Calu3 (cell line): ENCODE measurements at regions not wholly inside any gene's neighbourhood (a gene's known extent, or its start where the extent isn't known, plus 50 kb on each side); places are given as distances from the start of the nearest gene placed in this dataset.
"Not testable (repeated sequence)": the region's sequence is repeated elsewhere in the genome, so short reads cannot be mapped to it uniquely, and the experiment has no call there.

Experiments
- BruUV-seq: library from RNA; stranded (reverse); fragments of 400-500 nt; replicated peaks from 2 replicates; lab custom pipeline; 2021; lab: Mats Ljungman, UMichigan
- CTCF ChIA-PET: fragments of 300-600 bp; sonication (Branson Sonifier 250); formaldehyde crosslinking; loops from one replicate; lab custom pipeline; 2022; ENCODE audit warnings: antibody characterized with exemption; lab: Charles Lee
- DNase-seq: peaks from one replicate; pipeline ENCODE4 v3.0.0; 2022
- H3K27ac Mint-ChIP-seq: one replicate; pipeline ENCODE4 v1.8.0; 2022; ENCODE audit warnings: mixed read lengths; ENCODE audit not compliant: unreplicated experiment
- H3K27me3 Mint-ChIP-seq: one replicate; pipeline ENCODE4 v1.8.0; 2022; ENCODE audit warnings: mixed read lengths; ENCODE audit not compliant: unreplicated experiment
- H3K36me3 Mint-ChIP-seq: one replicate; pipeline ENCODE4 v1.8.0; 2022; ENCODE audit warnings: mild to moderate bottlenecking, moderate library complexity, mixed read lengths; ENCODE audit not compliant: insufficient read depth, unreplicated experiment
- H3K4me1 Mint-ChIP-seq: one replicate; pipeline ENCODE4 v1.8.0; 2022; ENCODE audit warnings: mild to moderate bottlenecking, low read depth, mixed read lengths; ENCODE audit not compliant: unreplicated experiment
- H3K4me3 Mint-ChIP-seq: one replicate; pipeline ENCODE4 v1.8.0; 2022; ENCODE audit warnings: mild to moderate bottlenecking, low read depth, moderate library complexity, mixed read lengths; ENCODE audit not compliant: unreplicated experiment
- H3K9me3 Mint-ChIP-seq: one replicate; pipeline ENCODE4 v1.8.0; 2022; ENCODE audit warnings: low read depth, mixed read lengths; ENCODE audit not compliant: unreplicated experiment
- intact Hi-C: fragments of 100-400 bp; cut with micrococcal nuclease; formaldehyde crosslinking; loops from one replicate; pipeline ENCODE4 v1.10.0; 2022; ENCODE audit not compliant: unreplicated experiment
- TF ChIP-seq, protein P1 (sequence below): fragments of 200-600 bp; IDR thresholded peaks from one replicate; pipeline ENCODE4 v1.8.0; 2022; ENCODE audit warnings: antibody characterized with exemption; ENCODE audit not compliant: unreplicated experiment

DNA sequence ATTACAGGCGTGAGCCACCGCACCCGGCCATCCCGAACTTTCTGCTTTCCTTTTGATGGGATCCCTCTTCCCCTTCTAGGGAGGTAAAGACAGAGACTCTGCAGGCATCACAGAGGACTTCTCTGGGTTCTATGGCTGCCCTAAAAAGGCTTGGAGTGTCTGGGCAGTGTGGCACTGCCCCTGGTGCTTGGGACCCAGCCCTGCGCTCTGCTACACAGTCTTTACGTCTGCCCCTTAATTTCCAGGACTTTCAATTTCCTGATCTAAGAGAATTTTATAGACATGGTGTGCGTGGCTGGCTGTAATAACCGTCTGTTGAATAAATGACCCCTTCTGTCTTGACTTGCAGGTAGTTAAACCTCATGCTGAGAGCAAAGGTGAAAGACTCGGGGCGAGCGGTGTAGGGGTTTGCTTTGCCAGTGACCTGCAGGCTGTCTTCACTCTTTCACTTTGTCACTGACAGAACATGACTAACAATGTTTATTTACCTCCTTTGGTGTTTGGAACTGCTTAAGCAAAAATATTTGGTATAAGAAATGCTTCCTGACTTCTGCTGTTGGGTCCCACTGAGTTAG, 110.9 kb upstream of the MAP1LC3B2 start:
- intact Hi-C loops = no loop called here
- no peak for DNase-seq
- H3K4me1 Mint-ChIP-seq = no peaks in the 10 kb centered on the region
- CTCF ChIA-PET = no interaction called here
- TF ChIP-seq, protein P1, sequence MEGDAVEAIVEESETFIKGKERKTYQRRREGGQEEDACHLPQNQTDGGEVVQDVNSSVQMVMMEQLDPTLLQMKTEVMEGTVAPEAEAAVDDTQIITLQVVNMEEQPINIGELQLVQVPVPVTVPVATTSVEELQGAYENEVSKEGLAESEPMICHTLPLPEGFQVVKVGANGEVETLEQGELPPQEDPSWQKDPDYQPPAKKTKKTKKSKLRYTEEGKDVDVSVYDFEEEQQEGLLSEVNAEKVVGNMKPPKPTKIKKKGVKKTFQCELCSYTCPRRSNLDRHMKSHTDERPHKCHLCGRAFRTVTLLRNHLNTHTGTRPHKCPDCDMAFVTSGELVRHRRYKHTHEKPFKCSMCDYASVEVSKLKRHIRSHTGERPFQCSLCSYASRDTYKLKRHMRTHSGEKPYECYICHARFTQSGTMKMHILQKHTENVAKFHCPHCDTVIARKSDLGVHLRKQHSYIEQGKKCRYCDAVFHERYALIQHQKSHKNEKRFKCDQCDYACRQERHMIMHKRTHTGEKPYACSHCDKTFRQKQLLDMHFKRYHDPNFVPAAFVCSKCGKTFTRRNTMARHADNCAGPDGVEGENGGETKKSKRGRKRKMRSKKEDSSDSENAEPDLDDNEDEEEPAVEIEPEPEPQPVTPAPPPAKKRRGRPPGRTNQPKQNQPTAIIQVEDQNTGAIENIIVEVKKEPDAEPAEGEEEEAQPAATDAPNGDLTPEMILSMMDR = no peak
- no peaks in the 10 kb centered on the region for H3K36me3 Mint-ChIP-seq
- H3K27me3 Mint-ChIP-seq = peaks cover 15% of the 10 kb centered on the region
- no TSS peak for BruUV-seq
- no peak overlapping the region for H3K4me3 Mint-ChIP-seq
- H3K9me3 Mint-ChIP-seq = no peaks in the 10 kb centered on the region
- no peak overlapping the region for H3K27ac Mint-ChIP-seq

DNA sequence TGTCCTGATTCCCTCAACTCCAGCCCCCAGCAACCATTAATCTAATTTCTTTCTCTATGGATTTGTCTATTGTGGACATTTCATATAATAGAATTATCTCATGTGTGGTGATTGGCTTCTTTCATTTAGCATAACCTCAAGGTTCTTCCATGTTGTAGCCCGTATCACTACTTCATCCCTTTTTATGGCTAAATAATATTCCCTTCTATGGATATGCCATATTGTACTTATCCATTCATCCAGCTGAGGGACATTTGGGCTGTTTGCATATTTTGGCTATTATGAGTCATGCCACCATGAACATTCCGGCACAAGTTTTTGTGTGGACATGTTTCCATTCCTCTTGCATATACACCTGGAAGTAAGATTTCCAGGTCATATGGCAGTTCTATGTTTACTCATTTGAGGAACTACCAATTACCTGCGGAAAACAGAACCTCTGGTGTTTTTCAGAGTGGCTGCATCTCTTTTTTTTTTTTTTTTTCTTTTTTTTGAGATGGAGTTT, 108.7 kb upstream of the MAP1LC3B2 start:
- H3K4me1 Mint-ChIP-seq = peaks cover 10% of the 10 kb centered on the region

DNA sequence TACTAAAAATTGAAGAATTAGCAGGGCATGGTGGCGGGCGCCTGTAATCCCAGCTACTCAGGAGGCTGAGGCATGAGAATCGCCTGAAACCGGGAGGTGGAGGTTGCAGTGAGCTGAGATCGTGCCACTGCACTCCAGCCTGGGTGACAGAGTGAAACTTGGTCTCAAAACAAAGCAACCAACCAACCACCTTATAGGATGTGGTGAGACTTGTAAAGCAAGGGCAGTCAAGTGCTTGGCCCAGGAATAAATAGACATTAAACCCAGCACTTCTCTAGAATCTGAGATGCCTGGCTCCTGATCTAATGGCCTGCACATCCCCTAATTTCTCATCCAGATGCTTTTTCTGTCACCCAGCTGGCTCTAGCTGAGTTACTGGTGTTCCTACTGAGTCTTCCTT, 106.2 kb upstream of the MAP1LC3B2 start:
- H3K9me3 Mint-ChIP-seq, BruUV-seq, CTCF ChIA-PET, H3K36me3 Mint-ChIP-seq, H3K27ac Mint-ChIP-seq, DNase-seq, intact Hi-C loops, H3K4me3 Mint-ChIP-seq: not testable (repeated sequence)
- peaks cover 43% of the 10 kb centered on the region for H3K27me3 Mint-ChIP-seq
- peaks cover 21% of the 10 kb centered on the region for H3K4me1 Mint-ChIP-seq

More for the DNA sequence above, 108.7 kb upstream of the MAP1LC3B2 start:
- no peaks in the 10 kb centered on the region for H3K36me3 Mint-ChIP-seq
- H3K4me3 Mint-ChIP-seq = no peak overlapping the region
- H3K27me3 Mint-ChIP-seq = peaks cover 33% of the 10 kb centered on the region
- BruUV-seq = no TSS peak
- H3K27ac Mint-ChIP-seq = no peak overlapping the region
- TF ChIP-seq, protein P1 = no peak
- no peaks in the 10 kb centered on the region for H3K9me3 Mint-ChIP-seq
- CTCF ChIA-PET = no interaction called here
- intact Hi-C loops = no loop called here
- DNase-seq = no peak

DNA sequence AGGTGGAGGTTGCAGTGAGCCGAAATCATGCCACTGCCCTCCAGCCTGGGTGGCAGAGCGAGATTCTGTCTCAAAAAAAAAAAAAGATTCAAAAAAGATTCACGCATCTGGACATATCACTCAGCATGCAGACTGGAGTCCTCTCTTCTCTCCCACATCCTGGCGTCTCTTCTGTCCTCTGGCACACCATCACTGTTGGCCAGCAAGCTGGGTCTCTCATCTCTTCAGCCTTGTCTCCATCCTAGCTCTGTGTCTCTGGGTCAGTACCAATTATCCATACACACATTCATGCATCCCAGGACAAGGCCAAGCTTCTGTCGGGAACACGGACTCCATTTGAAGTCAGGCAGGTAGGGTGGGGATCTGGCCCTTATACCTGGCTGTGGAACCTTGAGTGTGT, 105.5 kb upstream of the MAP1LC3B2 start:
- H3K4me3 Mint-ChIP-seq = no peak overlapping the region
- H3K36me3 Mint-ChIP-seq = no peaks in the 10 kb centered on the region
- BruUV-seq = no TSS peak
- no peaks in the 10 kb centered on the region for H3K9me3 Mint-ChIP-seq
- peaks cover 21% of the 10 kb centered on the region for H3K4me1 Mint-ChIP-seq
- no peak overlapping the region for H3K27ac Mint-ChIP-seq
- CTCF ChIA-PET = interaction anchor here (0.7 kb wide), 1 partner anchor 581 kb away, joined by 3 read pairs; no protein-coding TSS in a partner anchor
- TF ChIP-seq, protein P1 = no peak
- H3K27me3 Mint-ChIP-seq = peaks cover 50% of the 10 kb centered on the region
- intact Hi-C loops = no loop called here
- DNase-seq = no peak

DNA sequence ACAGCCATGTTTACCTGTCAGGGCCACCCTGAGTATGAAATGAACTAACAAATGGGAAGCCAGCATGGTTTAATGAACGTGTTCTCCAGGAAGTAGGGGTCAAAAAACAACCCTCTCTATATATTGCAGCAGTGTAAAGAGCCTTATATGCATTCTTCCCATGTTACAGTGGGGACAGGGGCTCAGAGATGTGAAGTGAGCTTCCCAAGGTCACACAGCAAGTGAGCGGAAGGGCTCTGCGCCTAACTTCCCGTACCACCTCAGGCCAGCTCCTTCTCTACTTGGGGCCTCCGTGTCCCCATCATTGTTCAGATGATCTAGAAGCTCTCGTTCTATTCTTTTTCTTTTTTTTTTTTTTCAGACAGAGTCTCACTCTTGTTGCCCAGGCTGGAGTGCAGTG, 105.1 kb upstream of the MAP1LC3B2 start:
- intact Hi-C loops = no loop called here
- H3K9me3 Mint-ChIP-seq = no peaks in the 10 kb centered on the region
- H3K4me3 Mint-ChIP-seq = no peak overlapping the region
- DNase-seq = no peak
- no peak overlapping the region for H3K27ac Mint-ChIP-seq
- H3K36me3 Mint-ChIP-seq = no peaks in the 10 kb centered on the region
- H3K4me1 Mint-ChIP-seq = peaks cover 21% of the 10 kb centered on the region
- peaks cover 50% of the 10 kb centered on the region for H3K27me3 Mint-ChIP-seq
- CTCF ChIA-PET = interaction anchor here (0.7 kb wide), 1 partner anchor 580 kb away, joined by 3 read pairs; no protein-coding TSS in a partner anchor
- no TSS peak for BruUV-seq
- TF ChIP-seq, protein P1 = no peak
